GM21381 (cell line): ENCODE measurements at regions not wholly inside any gene's neighbourhood (a gene's known extent, or its start where the extent isn't known, plus 50 kb on each side); places are given as distances from the start of the nearest gene placed in this dataset.

ENCODE experiments used
- ATAC-seq: cut with Tn5 transposase; IDR thresholded peaks from one replicate; pipeline ENCODE4 v1.9.1; 2021; ENCODE audit warnings: mild to moderate bottlenecking, moderate library complexity; ENCODE audit not compliant: unreplicated experiment

GRCh38 chr2:51231071-51231470 lies 199.1 kb upstream of the NRXN1 start:
- no peak for ATAC-seq

GRCh38 chr2:51225377-51225776 lies 193.4 kb upstream of the NRXN1 start:
- ATAC-seq: no peak

GRCh38 chr2:51224790-51225189 lies 192.9 kb upstream of the NRXN1 start:
- ATAC-seq: no peak

- ATAC-seq: no peak
Observed at GRCh38 chr2:51222106-51222505, 190.2 kb upstream of the NRXN1 start.

- no peak for ATAC-seq
Observed at GRCh38 chr2:51220606-51221005, 188.7 kb upstream of the NRXN1 start.

GRCh38 chr2:51220080-51220479 lies 188.1 kb upstream of the NRXN1 start:
- no peak for ATAC-seq

- ATAC-seq: no peak
Observed at GRCh38 chr2:51219468-51219867, 187.5 kb upstream of the NRXN1 start.

- ATAC-seq: no peak
Observed at GRCh38 chr2:51218047-51218446, 186.1 kb upstream of the NRXN1 start.

- ATAC-seq: no peak
Observed at GRCh38 chr2:51213826-51214225, 181.9 kb upstream of the NRXN1 start.

- no peak for ATAC-seq
Observed at GRCh38 chr2:51212374-51212773, 180.4 kb upstream of the NRXN1 start.

GRCh38 chr2:51208521-51208920 lies 176.6 kb upstream of the NRXN1 start:
- ATAC-seq: no peak

GRCh38 chr2:51201295-51201694 lies 169.4 kb upstream of the NRXN1 start:
- no peak for ATAC-seq

GRCh38 chr2:51194656-51195055 lies 162.7 kb upstream of the NRXN1 start:
- no peak for ATAC-seq

GRCh38 chr2:51170273-51170672 lies 138.3 kb upstream of the NRXN1 start:
- no peak for ATAC-seq

- no peak for ATAC-seq
Observed at GRCh38 chr2:51165534-51166260, 133.8 kb upstream of the NRXN1 start.

GRCh38 chr2:51158251-51158650 lies 126.3 kb upstream of the NRXN1 start:
- ATAC-seq: no peak

- no peak for ATAC-seq
Observed at GRCh38 chr2:51153236-51153635, 121.3 kb upstream of the NRXN1 start.

GRCh38 chr2:51151490-51152140 lies 119.7 kb upstream of the NRXN1 start:
- ATAC-seq: no peak

GRCh38 chr2:51149725-51150124 lies 117.8 kb upstream of the NRXN1 start:
- ATAC-seq: no peak

- no peak for ATAC-seq
Observed at GRCh38 chr2:51145761-51146160, 113.8 kb upstream of the NRXN1 start.

- ATAC-seq: no peak
Observed at GRCh38 chr2:51120754-51121280, 88.9 kb upstream of the NRXN1 start.

- ATAC-seq: no peak
Observed at GRCh38 chr2:51111532-51111931, 79.6 kb upstream of the NRXN1 start.
